DND-41 (cell line): ENCODE measurements at regions not wholly inside any gene's neighbourhood (a gene's known extent, or its start where the extent isn't known, plus 50 kb on each side); places are given as distances from the start of the nearest gene placed in this dataset.

Source experiments
- ATAC-seq: fragments of 200-7000 bp; cut with Tn5 transposase; 3 replicates; pipeline ENCODE4 v1.9.1; 2021; ENCODE audit warnings: low read depth; ENCODE audit not compliant: insufficient read depth
- DNase-seq: peaks from one replicate; pipeline ENCODE4 v3.0.0-alpha.2; 2020
- H2AFZ ChIP-seq: 2 replicates; pipeline ENCODE4 v1.6.0; 2012; ENCODE audit warnings: low read depth, low read length
- H3K27ac ChIP-seq: 2 replicates; pipeline ENCODE4 v1.5.1; 2012; ENCODE audit warnings: low read length, inconsistent platforms
- H3K27me3 ChIP-seq: fragments of 200-600 bp; sonication (generic); 2 replicates; pipeline ENCODE4 v1.6.0; 2012; ENCODE audit warnings: low read length, mild to moderate bottlenecking, inconsistent platforms; ENCODE audit not compliant: insufficient read depth, poor library complexity
- H3K36me3 ChIP-seq: 2 replicates; pipeline ENCODE4 v1.5.1; 2012; ENCODE audit warnings: low read length, inconsistent platforms; ENCODE audit not compliant: insufficient read depth
- H3K4me1 ChIP-seq: 2 replicates; pipeline ENCODE4 v1.5.1; 2012; ENCODE audit warnings: mild to moderate bottlenecking, low read length; ENCODE audit not compliant: insufficient read depth
- H3K4me2 ChIP-seq: 2 replicates; pipeline ENCODE4 v1.6.0; 2012; ENCODE audit warnings: mild to moderate bottlenecking, moderate library complexity, low read length, inconsistent platforms; ENCODE audit not compliant: insufficient read depth
- H3K4me3 ChIP-seq, 2 experiments: fragments of 200-600 bp in 1 of 2; shearing (Covaris generic) in 1 of 2; 2 replicates each; pipeline ENCODE4 v1.5.1; 2012 to 2016; ENCODE audit warnings: inconsistent platforms in 2 of 2, low read length in 2 of 2, mild to moderate bottlenecking in 2 of 2, low read depth in 1 of 2, moderate library complexity in 1 of 2
- H3K79me2 ChIP-seq: 2 replicates; pipeline ENCODE4 v1.6.0; 2012; ENCODE audit warnings: low read length, inconsistent platforms; ENCODE audit not compliant: insufficient read depth
- H3K9ac ChIP-seq: 2 replicates; pipeline ENCODE4 v1.6.0; 2012; ENCODE audit warnings: low read depth, mild to moderate bottlenecking, inconsistent platforms, low read length, moderate library complexity
- H3K9me3 ChIP-seq: 2 replicates; pipeline ENCODE4 v1.5.1; 2012; ENCODE audit warnings: low read length, moderate library complexity, mild to moderate bottlenecking, inconsistent platforms; ENCODE audit not compliant: insufficient read depth, severe bottlenecking
- H4K20me1 ChIP-seq: 2 replicates; pipeline ENCODE4 v1.6.0; 2012; ENCODE audit warnings: low read length; ENCODE audit not compliant: insufficient read depth
- CTCF ChIP-seq: IDR thresholded peaks from 2 replicates; pipeline ENCODE4 v1.5.1; 2012; ENCODE audit warnings: borderline replicate concordance, low read length, moderate library complexity, mild to moderate bottlenecking; ENCODE audit not compliant: poor library complexity, severe bottlenecking; ENCODE audit errors: extremely low read depth
- EZH2 ChIP-seq: IDR thresholded peaks from 3 replicates; pipeline ENCODE4 v1.6.1; 2012; ENCODE audit warnings: borderline replicate concordance, low read depth, mild to moderate bottlenecking, moderate library complexity, low read length, inconsistent platforms; ENCODE audit not compliant: severe bottlenecking

DNA sequence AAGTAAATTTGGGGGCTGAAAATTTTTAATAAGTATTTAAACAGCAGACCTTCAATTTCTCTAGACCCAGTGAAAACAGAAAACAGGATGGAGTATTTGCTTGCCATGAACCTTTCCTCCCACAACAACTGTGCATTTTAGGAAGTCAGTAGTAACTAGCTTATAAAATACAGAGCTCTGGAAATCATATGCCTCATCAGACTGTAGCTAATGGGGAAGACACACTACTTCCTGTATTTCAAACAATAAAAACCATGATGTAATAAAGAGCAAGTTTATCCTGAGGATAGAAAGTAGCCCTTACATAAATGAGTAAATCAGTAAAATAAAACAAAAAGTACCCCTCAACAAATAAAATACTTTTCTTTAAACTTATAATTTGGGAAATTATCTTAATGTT lies 280.1 kb upstream of the ZFP42 start:
- ATAC-seq (no peak), DNase-seq (no peak)
- no peak overlapping the region for H3K4me3 ChIP-seq
- no peaks in the 10 kb centered on the region for H3K9me3 ChIP-seq
- no peaks in the 10 kb centered on the region for H4K20me1 ChIP-seq
- no peak for TF ChIP-seq CTCF
- TF ChIP-seq EZH2, result no peak
- H2AFZ ChIP-seq, result no peak overlapping the region
- no peak overlapping the region for H3K9ac ChIP-seq
- no peaks in the 10 kb centered on the region for H3K36me3 ChIP-seq
- no peaks in the 10 kb centered on the region for H3K4me1 ChIP-seq
- no peak overlapping the region for H3K4me2 ChIP-seq
- no peaks in the 10 kb centered on the region for H3K27me3 ChIP-seq
- H3K79me2 ChIP-seq, result no peaks in the 10 kb centered on the region
- no peak overlapping the region for H3K27ac ChIP-seq

DNA sequence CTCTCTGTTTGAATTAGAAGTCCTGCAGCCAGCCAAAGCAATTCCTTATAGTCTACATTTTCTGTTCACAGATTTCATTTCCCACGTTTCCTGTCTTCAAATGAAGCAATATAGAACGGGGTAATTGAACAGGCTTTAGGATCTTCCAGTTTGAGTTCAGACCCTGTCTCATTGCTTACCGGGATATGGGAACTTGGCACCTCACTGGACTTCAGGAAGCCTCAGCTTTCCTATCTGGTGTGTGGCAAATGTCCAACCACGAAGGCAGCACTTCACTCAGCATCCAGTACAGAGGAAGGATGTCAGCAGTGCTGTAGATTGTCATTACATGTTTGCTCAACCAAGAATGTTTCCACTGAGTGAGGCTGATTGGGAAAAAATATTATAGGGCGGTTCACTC lies 271.1 kb upstream of the ZFP42 start:
- no peak for DNase-seq
- Histone ChIP-seq H3K9ac (no peak overlapping the region), H3K4me3 (no peak overlapping the region), H3K9me3 (peaks cover 5% of the 10 kb centered on the region), H3K27ac (no peak overlapping the region), H3K4me2 (no peak overlapping the region), H3K4me1 (no peaks in the 10 kb centered on the region), H3K79me2 (no peaks in the 10 kb centered on the region), H3K27me3 (no peaks in the 10 kb centered on the region), H4K20me1 (no peaks in the 10 kb centered on the region), H2AFZ (no peak overlapping the region), H3K36me3 (no peaks in the 10 kb centered on the region)
- no peak for ATAC-seq
- no peak for TF ChIP-seq CTCF
- TF ChIP-seq EZH2, result no peak

DNA sequence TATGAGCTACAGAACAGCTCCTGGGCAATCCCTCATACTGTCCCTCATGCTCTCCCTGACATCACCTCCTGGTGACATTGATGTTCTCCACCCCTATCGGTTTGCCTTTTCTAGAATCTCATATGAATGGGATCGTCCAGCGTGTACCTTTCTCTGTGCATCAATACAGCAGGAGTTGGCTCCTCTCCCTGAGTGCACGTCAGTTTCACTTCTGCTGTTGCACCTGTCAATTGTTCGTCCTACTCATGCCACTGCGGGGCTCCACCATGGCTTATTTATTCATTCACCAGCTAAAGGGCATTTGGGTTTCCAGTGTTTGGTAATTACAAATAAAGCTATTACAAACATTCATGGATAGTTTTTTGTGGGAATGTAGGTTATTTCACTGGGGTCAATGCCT lies 269.1 kb upstream of the ZFP42 start:
- ATAC-seq, result no peak
- H3K4me1 ChIP-seq, result no peaks in the 10 kb centered on the region
- H3K4me2 ChIP-seq, result no peak overlapping the region
- H4K20me1 ChIP-seq, result no peaks in the 10 kb centered on the region
- no peak overlapping the region for H3K4me3 ChIP-seq
- no peaks in the 10 kb centered on the region for H3K36me3 ChIP-seq
- no peak overlapping the region for H2AFZ ChIP-seq
- no peak overlapping the region for H3K27ac ChIP-seq
- H3K79me2 ChIP-seq, result no peaks in the 10 kb centered on the region
- no peak for DNase-seq
- TF ChIP-seq CTCF (no peak), EZH2 (no peak)
- H3K27me3 ChIP-seq, result no peaks in the 10 kb centered on the region
- H3K9ac ChIP-seq, result no peak overlapping the region
- H3K9me3 ChIP-seq, result peaks cover 14% of the 10 kb centered on the region

DNA sequence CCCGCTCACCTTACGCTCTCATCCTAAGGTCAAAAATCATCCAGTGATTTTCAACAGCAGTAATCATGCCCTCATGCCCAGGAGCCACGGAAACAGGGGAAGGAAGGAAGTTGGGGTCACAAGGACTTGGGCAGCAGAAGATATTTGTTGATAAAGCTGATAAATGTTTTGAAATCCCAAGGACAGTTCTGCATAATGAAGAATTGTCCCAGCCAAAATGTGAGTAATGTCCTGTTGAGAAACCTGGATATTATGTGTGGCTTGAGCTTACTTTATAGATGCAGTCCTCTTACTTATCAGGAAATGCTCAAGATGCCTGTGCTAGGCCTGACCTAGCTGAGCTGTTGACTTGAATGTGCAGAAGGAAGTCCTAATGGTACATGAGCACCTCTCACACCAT lies 263.0 kb upstream of the ZFP42 start:
- Histone ChIP-seq H3K4me1 (no peaks in the 10 kb centered on the region), H3K79me2 (no peaks in the 10 kb centered on the region), H2AFZ (no peak overlapping the region), H3K4me2 (no peak overlapping the region), H4K20me1 (no peaks in the 10 kb centered on the region), H3K4me3 (no peak overlapping the region), H3K27me3 (no peaks in the 10 kb centered on the region), H3K9me3 (peaks cover 14% of the 10 kb centered on the region), H3K36me3 (no peaks in the 10 kb centered on the region), H3K9ac (no peak overlapping the region), H3K27ac (no peak overlapping the region)
- no peak for TF ChIP-seq CTCF
- TF ChIP-seq EZH2, result no peak
- DNase-seq (no peak), ATAC-seq (no peak)
